H9 (cell line): ENCODE measurements at regions not wholly inside any gene's neighbourhood (a gene's known extent, or its start where the extent isn't known, plus 50 kb on each side); places are given as distances from the start of the nearest gene placed in this dataset.
"Not testable (repeated sequence)": the region's sequence is repeated elsewhere in the genome, so short reads cannot be mapped to it uniquely, and the experiment has no call there.

ENCODE experiments used
- DNase-seq: peaks from one replicate; pipeline ENCODE4 v3.0.0-alpha.2; 2017
- H2AFZ ChIP-seq: one replicate; pipeline ENCODE4 v1.6.1; 2013; ENCODE audit warnings: mild to moderate bottlenecking, low read length, control low read depth, moderate library complexity
- H2AK5ac ChIP-seq: 2 replicates; pipeline ENCODE4 v1.6.1; 2013; ENCODE audit warnings: low read length, control low read depth, mixed read lengths; ENCODE audit not compliant: insufficient read length
- H2BK120ac ChIP-seq: one replicate; pipeline ENCODE4 v1.6.1; 2013; ENCODE audit warnings: low read depth, mild to moderate bottlenecking, low read length, control low read depth, inconsistent platforms; ENCODE audit not compliant: poor library complexity, severe bottlenecking
- H2BK12ac ChIP-seq: 2 replicates; pipeline ENCODE4 v1.6.1; 2013; ENCODE audit warnings: low read length, control low read depth, mixed read lengths, low read depth; ENCODE audit not compliant: insufficient read length
- H2BK15ac ChIP-seq: 2 replicates; pipeline ENCODE4 v1.6.1; 2013; ENCODE audit warnings: low read depth, low read length, control low read depth
- H2BK20ac ChIP-seq: one replicate; pipeline ENCODE4 v1.6.1; 2013; ENCODE audit warnings: low read depth, mild to moderate bottlenecking, low read length, control low read depth, inconsistent platforms; ENCODE audit not compliant: poor library complexity, severe bottlenecking
- H2BK5ac ChIP-seq: 2 replicates; pipeline ENCODE4 v1.6.1; 2013; ENCODE audit warnings: low read length, control low read depth, mixed read lengths; ENCODE audit not compliant: insufficient read length
- H3K14ac ChIP-seq: 2 replicates; pipeline ENCODE4 v1.6.1; 2013; ENCODE audit warnings: low read length, control low read depth; ENCODE audit not compliant: insufficient read depth
- H3K18ac ChIP-seq: 2 replicates; pipeline ENCODE4 v1.6.1; 2013; ENCODE audit warnings: low read depth, mild to moderate bottlenecking, mixed read lengths, low read length, control low read depth; ENCODE audit not compliant: insufficient read length
- H3K23ac ChIP-seq: 2 replicates; pipeline ENCODE4 v1.6.1; 2013; ENCODE audit warnings: low read length, control low read depth, mixed read lengths, low read depth; ENCODE audit not compliant: insufficient read length
- H3K23me2 ChIP-seq: 2 replicates; pipeline ENCODE4 v1.6.1; 2013; ENCODE audit warnings: low read depth, mild to moderate bottlenecking, mixed read lengths, low read length, control low read depth; ENCODE audit not compliant: insufficient read length, poor library complexity, severe bottlenecking
- H3K27ac ChIP-seq: 2 replicates; pipeline ENCODE4 v1.5.1; 2013; ENCODE audit warnings: low read length, control low read depth, mixed read lengths, low read depth; ENCODE audit not compliant: insufficient read length
- H3K27me3 ChIP-seq: 2 replicates; pipeline ENCODE4 v1.6.1; 2013; ENCODE audit warnings: low read length, control low read depth, inconsistent platforms; ENCODE audit not compliant: insufficient read depth
- H3K4ac ChIP-seq: 2 replicates; pipeline ENCODE4 v1.6.1; 2013; ENCODE audit warnings: low read depth, mild to moderate bottlenecking, control low read depth, inconsistent platforms, low read length, moderate library complexity
- H3K4me1 ChIP-seq: 2 replicates; pipeline ENCODE4 v1.6.1; 2013; ENCODE audit warnings: low read length, control low read depth, inconsistent platforms; ENCODE audit not compliant: insufficient read depth
- H3K4me2 ChIP-seq: 2 replicates; pipeline ENCODE4 v1.6.1; 2013; ENCODE audit warnings: low read length, control low read depth, mixed read lengths; ENCODE audit not compliant: insufficient read length, insufficient read depth
- H3K56ac ChIP-seq: 2 replicates; pipeline ENCODE4 v1.6.1; 2013; ENCODE audit warnings: low read depth, mild to moderate bottlenecking, mixed read lengths, low read length, control low read depth; ENCODE audit not compliant: insufficient read length
- H3K79me1 ChIP-seq: 2 replicates; pipeline ENCODE4 v1.6.1; 2013; ENCODE audit warnings: low read depth, mild to moderate bottlenecking, moderate library complexity, low read length, control low read depth, inconsistent platforms; ENCODE audit not compliant: insufficient read depth, poor library complexity, severe bottlenecking
- H3K79me2 ChIP-seq: 2 replicates; pipeline ENCODE4 v1.6.1; 2013; ENCODE audit warnings: low read length, control low read depth, inconsistent platforms; ENCODE audit not compliant: insufficient read depth
- H3K9ac ChIP-seq: 2 replicates; pipeline ENCODE4 v1.6.1; 2013; ENCODE audit warnings: low read length, control low read depth, mixed read lengths; ENCODE audit not compliant: insufficient read length; ENCODE audit errors: extremely low read depth
- H3K9me3 ChIP-seq: one replicate; pipeline ENCODE4 v1.6.1; 2013; ENCODE audit warnings: low read depth, low read length, inconsistent platforms; ENCODE audit not compliant: control insufficient read depth
- H3T11ph ChIP-seq: one replicate; pipeline ENCODE4 v1.6.1; 2013; ENCODE audit warnings: mild to moderate bottlenecking, low read length, control low read depth, inconsistent platforms
- H4K20me1 ChIP-seq: one replicate; pipeline ENCODE4 v1.6.1; 2013; ENCODE audit not compliant: control insufficient read depth, insufficient read length, insufficient read depth
- H4K5ac ChIP-seq: 2 replicates; pipeline ENCODE4 v1.6.1; 2013; ENCODE audit warnings: low read depth, mild to moderate bottlenecking, mixed read lengths, low read length, control low read depth; ENCODE audit not compliant: insufficient read length
- H4K8ac ChIP-seq: replicated peaks from 2 replicates; pipeline ENCODE4 v1.6.1; 2013; ENCODE audit warnings: low read length, control low read depth, mixed read lengths, low read depth; ENCODE audit not compliant: insufficient read length
- H4K91ac ChIP-seq: 2 replicates; pipeline ENCODE4 v1.6.1; 2013; ENCODE audit warnings: low read depth, mild to moderate bottlenecking, moderate library complexity, mixed read lengths, low read length, control low read depth; ENCODE audit not compliant: insufficient read length
- H3K27ac Mint-ChIP-seq, 3 experiments: 2 replicates in 2 of 3; 3 replicates in 1 of 3; pipeline ENCODE4 v1.8.0; 2020 to 2021; ENCODE audit warnings: mixed read lengths in 3 of 3, mild to moderate bottlenecking in 1 of 3, moderate library complexity in 1 of 3
- H3K27me3 Mint-ChIP-seq: 2 replicates; pipeline ENCODE4 v1.8.0; 2021; ENCODE audit warnings: low read depth, mild to moderate bottlenecking, moderate library complexity, mixed read lengths
- H3K36me3 Mint-ChIP-seq, 3 experiments: 2 replicates in 2 of 3; 3 replicates in 1 of 3; pipeline ENCODE4 v1.8.0; 2020 to 2021; ENCODE audit warnings: low read depth in 3 of 3, mixed read lengths in 3 of 3; ENCODE audit not compliant: insufficient read depth in 1 of 3
- H3K4me1 Mint-ChIP-seq, 2 experiments: 2 replicates each; pipeline ENCODE4 v1.8.0; 2020; ENCODE audit warnings: mixed read lengths in 2 of 2
- H3K4me3 Mint-ChIP-seq, 2 experiments: 2 replicates in 1 of 2; 3 replicates in 1 of 2; pipeline ENCODE4 v1.8.0; 2020 to 2021; ENCODE audit warnings: mild to moderate bottlenecking in 2 of 2, mixed read lengths in 2 of 2, moderate library complexity in 1 of 2
- H3K9me3 Mint-ChIP-seq, 2 experiments: 2 replicates in 1 of 2; 3 replicates in 1 of 2; pipeline ENCODE4 v1.8.0; 2020; ENCODE audit warnings: mild to moderate bottlenecking in 2 of 2, mixed read lengths in 2 of 2, moderate library complexity in 1 of 2
- CTCF ChIP-seq: fragments of 200-600 bp; sonication (generic); conservative IDR thresholded peaks from 3 replicates; pipeline ENCODE4 v1.8.0; 2021; ENCODE audit warnings: antibody characterized with exemption, mild to moderate bottlenecking
- WGBS: extraction: QIAGEN DNeasy Blood & Tissue Kit; methylation state at CpG from one replicate; pipeline ENCODE4 v1.1.7; 2013; ENCODE audit warnings: missing lambda C conversion rate, low lambda C conversion rate, mixed read lengths; ENCODE audit not compliant: insufficient read length; ENCODE audit errors: extremely low coverage; 5-methylcytosine and 5-hydroxymethylcytosine counted together

DNA sequence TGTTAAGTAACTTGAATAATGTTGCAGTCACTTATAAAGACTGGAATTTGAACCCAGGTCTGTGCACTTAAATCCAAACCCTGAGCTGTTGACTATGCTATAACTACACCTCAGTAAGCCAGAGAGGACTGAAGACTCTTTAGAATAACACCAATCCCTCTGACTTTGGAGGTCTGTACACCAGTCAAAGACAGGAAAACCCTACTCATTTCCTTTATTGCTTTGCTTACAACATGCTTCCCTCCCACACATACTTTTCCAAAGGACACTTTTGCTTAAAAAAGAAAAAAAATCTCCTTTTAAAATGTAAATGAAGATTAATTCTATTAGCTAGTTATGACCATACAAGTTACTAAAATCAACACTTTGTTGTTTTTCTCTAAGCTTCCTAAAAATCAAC lies 184.7 kb upstream of the KCTD7 start:
- no peak for TF ChIP-seq CTCF
- H4K20me1 ChIP-seq = no peaks in the 10 kb centered on the region
- H2BK5ac ChIP-seq = no peak overlapping the region
- H4K8ac ChIP-seq = no peak overlapping the region
- H3K4me1 ChIP-seq = no peaks in the 10 kb centered on the region
- H3K9ac ChIP-seq = no peak overlapping the region
- H3K9me3 ChIP-seq = no peaks in the 10 kb centered on the region
- Mint-ChIP-seq H3K4me1 (peaks cover 0 to 2% of the 10 kb centered on the region in 2 experiments; a peak in 1 of 4 replicates), H3K36me3 (peaks cover 0 to 5% (median 5%) of the 10 kb centered on the region in 3 experiments; a peak in 3 of 7 replicates), H3K4me3 (no peak overlapping the region), H3K9me3 (no peaks in the 10 kb centered on the region), H3K27ac (no peak overlapping the region), H3K27me3 (no peaks in the 10 kb centered on the region)
- no peak overlapping the region for H3K23ac ChIP-seq
- H2BK15ac ChIP-seq = no peak overlapping the region
- H2BK20ac ChIP-seq = no peak overlapping the region
- no peak overlapping the region for H2BK12ac ChIP-seq
- no peak overlapping the region for H3K4me2 ChIP-seq
- H3T11ph ChIP-seq = no peak overlapping the region
- H3K79me1 ChIP-seq = no peaks in the 10 kb centered on the region
- no peak overlapping the region for H3K27ac ChIP-seq
- no peak overlapping the region for H4K5ac ChIP-seq
- H3K27me3 ChIP-seq = no peaks in the 10 kb centered on the region
- no peak overlapping the region for H2AFZ ChIP-seq
- H2BK120ac ChIP-seq = no peak overlapping the region
- no peaks in the 10 kb centered on the region for H3K79me2 ChIP-seq
- no peak overlapping the region for H3K18ac ChIP-seq
- no peak overlapping the region for H4K91ac ChIP-seq
- no peak for DNase-seq
- H2AK5ac ChIP-seq = no peak overlapping the region
- no peak overlapping the region for H3K56ac ChIP-seq
- no peaks in the 10 kb centered on the region for H3K23me2 ChIP-seq
- no peak overlapping the region for H3K14ac ChIP-seq
- no peak overlapping the region for H3K4ac ChIP-seq

DNA sequence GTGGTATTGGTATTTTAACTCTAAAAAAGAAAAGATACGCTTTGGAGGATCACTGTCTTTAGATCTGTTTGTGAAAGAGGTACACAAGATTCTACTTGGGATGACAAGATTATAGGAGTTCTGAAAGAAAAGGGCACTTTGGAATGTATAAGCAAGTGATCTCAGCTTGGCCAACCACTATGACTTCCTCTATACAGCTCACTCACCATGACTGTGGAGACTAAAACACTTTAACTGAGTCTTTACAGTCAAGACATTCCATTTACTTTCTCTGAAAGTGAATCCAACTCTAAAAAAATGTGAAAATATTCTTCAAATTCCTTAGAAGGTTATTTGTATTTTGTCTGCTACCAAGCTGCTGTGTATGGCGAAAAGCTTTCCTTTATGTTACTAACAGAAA lies 181.7 kb upstream of the KCTD7 start:
- not testable (repeated sequence) for H2AK5ac ChIP-seq, H3K27ac ChIP-seq, H4K91ac ChIP-seq, H3K56ac ChIP-seq, H3K79me1 ChIP-seq, H3K4me1 Mint-ChIP-seq, H4K5ac ChIP-seq, H3K9ac ChIP-seq, H3K23ac ChIP-seq, H3K79me2 ChIP-seq, H4K20me1 ChIP-seq, H3K27me3 Mint-ChIP-seq, H3T11ph ChIP-seq, H2BK5ac ChIP-seq, DNase-seq, H3K27me3 ChIP-seq, H3K4ac ChIP-seq, H3K4me3 Mint-ChIP-seq, H3K18ac ChIP-seq, H2BK20ac ChIP-seq, H3K4me1 ChIP-seq, H3K27ac Mint-ChIP-seq, H3K9me3 ChIP-seq, H3K14ac ChIP-seq, H4K8ac ChIP-seq, H3K9me3 Mint-ChIP-seq, H3K4me2 ChIP-seq, H2BK120ac ChIP-seq, H2BK15ac ChIP-seq, H2BK12ac ChIP-seq, H3K23me2 ChIP-seq, H2AFZ ChIP-seq
- WGBS = no CpG with 5 or more reads among the region's 2 CpGs
- H3K36me3 Mint-ChIP-seq = peaks cover 0 to 10% (median 8%) of the 10 kb centered on the region in 3 experiments; a peak in 3 of 7 replicates
